ENCODE measurements at regions not wholly inside any gene's neighbourhood (a gene's known extent, or its start where the extent isn't known, plus 50 kb on each side); places are given as distances from the start of the nearest gene placed in this dataset.

- Histone ChIP-seq H3K9ac (ENCODE audit: low read length) (no peak overlapping the region), H3K27ac (ENCODE audit: low read length) (no peak overlapping the region), H3K4me3 (ENCODE audit: low read length) (no peak overlapping the region), H3K79me2 (ENCODE audit: low read length) (no peaks in the 10 kb centered on the region), H4K20me1 (ENCODE audit: insufficient read depth, low read length) (no peaks in the 10 kb centered on the region), H3K36me3 (replicated peaks; ENCODE audit: low read depth, low read length) (no peaks in the 10 kb centered on the region), H3K27me3 (ENCODE audit: low read depth, low read length) (no peaks in the 10 kb centered on the region), H3K4me1 (ENCODE audit: low read length) (no peaks in the 10 kb centered on the region), H2AFZ (ENCODE audit: low read depth, low read length) (no peak overlapping the region), H3K9me3 (ENCODE audit: insufficient read depth, low read length) (no peaks in the 10 kb centered on the region), H3K4me2 (ENCODE audit: low read length) (no peak overlapping the region)
- TF ChIP-seq CTCF (IDR thresholded peaks at IDR 0.05; ENCODE audit: low read depth, low read length): no peak
- no peak for TF ChIP-seq EZH2phosphoT487 (IDR thresholded peaks at IDR 0.05; ENCODE audit: low read depth)
These were observed 994.8 kb upstream of the GHITM start for GRCh38 chr10:83144461-83144860.

DNA sequence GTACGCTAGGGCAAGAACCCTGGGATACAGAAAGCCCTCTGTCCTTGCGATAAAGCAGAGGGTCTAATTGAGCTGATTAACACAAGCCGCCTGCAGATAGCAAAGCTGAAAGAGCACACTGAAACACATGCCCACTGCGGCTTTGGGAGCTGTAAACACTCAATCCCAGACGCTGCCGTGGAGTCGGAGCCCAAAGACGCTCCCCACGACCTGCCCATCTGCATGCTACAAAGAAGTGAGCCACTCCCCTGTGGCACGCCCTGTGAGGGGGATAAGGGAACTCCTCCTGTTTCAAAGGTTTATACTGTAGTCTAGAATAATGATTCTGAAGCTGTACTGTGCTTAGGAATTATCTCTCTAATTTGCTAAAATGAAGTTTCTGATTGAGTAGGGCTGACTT is 985.6 kb upstream of the GHITM start:
- Histone ChIP-seq H2AFZ (ENCODE audit: low read depth, low read length) (no peak overlapping the region), H3K36me3 (replicated peaks; ENCODE audit: low read depth, low read length) (no peaks in the 10 kb centered on the region), H3K9ac (ENCODE audit: low read length) (no peak overlapping the region), H3K27me3 (ENCODE audit: low read depth, low read length) (no peaks in the 10 kb centered on the region), H4K20me1 (ENCODE audit: insufficient read depth, low read length) (no peaks in the 10 kb centered on the region), H3K9me3 (ENCODE audit: insufficient read depth, low read length) (no peaks in the 10 kb centered on the region), H3K4me1 (ENCODE audit: low read length) (no peaks in the 10 kb centered on the region), H3K4me2 (ENCODE audit: low read length) (no peak overlapping the region), H3K27ac (ENCODE audit: low read length) (no peak overlapping the region), H3K79me2 (ENCODE audit: low read length) (no peaks in the 10 kb centered on the region), H3K4me3 (ENCODE audit: low read length) (no peak overlapping the region)
- no peak for TF ChIP-seq EZH2phosphoT487 (IDR thresholded peaks at IDR 0.05; ENCODE audit: low read depth)
- TF ChIP-seq CTCF (IDR thresholded peaks at IDR 0.05; ENCODE audit: low read depth, low read length): no peak

- H3K4me1 ChIP-seq (ENCODE audit: low read length): no peaks in the 10 kb centered on the region
- no peak overlapping the region for H3K27ac ChIP-seq (ENCODE audit: low read length)
- no peak overlapping the region for H2AFZ ChIP-seq (ENCODE audit: low read depth, low read length)
- TF ChIP-seq EZH2phosphoT487 (IDR thresholded peaks at IDR 0.05; ENCODE audit: low read depth): no peak
- TF ChIP-seq CTCF (IDR thresholded peaks at IDR 0.05; ENCODE audit: low read depth, low read length): no peak
- H3K27me3 ChIP-seq (ENCODE audit: low read depth, low read length): no peaks in the 10 kb centered on the region
- no peaks in the 10 kb centered on the region for H3K36me3 ChIP-seq (replicated peaks; ENCODE audit: low read depth, low read length)
- no peaks in the 10 kb centered on the region for H4K20me1 ChIP-seq (ENCODE audit: insufficient read depth, low read length)
- H3K79me2 ChIP-seq (ENCODE audit: low read length): no peaks in the 10 kb centered on the region
- H3K9me3 ChIP-seq (ENCODE audit: insufficient read depth, low read length): no peaks in the 10 kb centered on the region
- no peak overlapping the region for H3K9ac ChIP-seq (ENCODE audit: low read length)
- H3K4me3 ChIP-seq (ENCODE audit: low read length): no peak overlapping the region
- no peak overlapping the region for H3K4me2 ChIP-seq (ENCODE audit: low read length)
These were observed 975.2 kb upstream of the GHITM start for GRCh38 chr10:83164156-83164555.

- Histone ChIP-seq H3K9me3 (ENCODE audit: insufficient read depth, low read length) (no peaks in the 10 kb centered on the region), H3K4me2 (ENCODE audit: low read length) (no peak overlapping the region), H3K4me3 (ENCODE audit: low read length) (no peak overlapping the region), H3K9ac (ENCODE audit: low read length) (no peak overlapping the region), H3K79me2 (ENCODE audit: low read length) (no peaks in the 10 kb centered on the region), H4K20me1 (ENCODE audit: insufficient read depth, low read length) (no peaks in the 10 kb centered on the region), H3K27me3 (ENCODE audit: low read depth, low read length) (no peaks in the 10 kb centered on the region), H2AFZ (ENCODE audit: low read depth, low read length) (no peak overlapping the region), H3K27ac (ENCODE audit: low read length) (no peak overlapping the region), H3K36me3 (replicated peaks; ENCODE audit: low read depth, low read length) (no peaks in the 10 kb centered on the region), H3K4me1 (ENCODE audit: low read length) (no peaks in the 10 kb centered on the region)
- no peak for TF ChIP-seq CTCF (IDR thresholded peaks at IDR 0.05; ENCODE audit: low read depth, low read length)
- TF ChIP-seq EZH2phosphoT487 (IDR thresholded peaks at IDR 0.05; ENCODE audit: low read depth): no peak
These were observed 974.0 kb upstream of the GHITM start for GRCh38 chr10:83165265-83165664.
